Adrenal gland (tissue), 9 donors: ENCODE measurements at regions not wholly inside any gene's neighbourhood (a gene's known extent, or its start where the extent isn't known, plus 50 kb on each side); places are given as distances from the start of the nearest gene placed in this dataset.

Source experiments
- DNase-seq, 7 donors: peaks; one replicate each; pipeline ENCODE4 v3.0.0-alpha.2; 2019 to 2020
- H3K27ac ChIP-seq, 5 donors: fragments of 200-600 bp; sonication (generic) in 4 of 5; 1 replicate in 3 of 5; 2 replicates in 2 of 5; pipeline versions ENCODE4 v1.5.1 to v1.8.0; 2016 to 2020; ENCODE audit warnings: mild to moderate bottlenecking in 1 of 5
- H3K27me3 ChIP-seq: fragments of 200-600 bp; 2 replicates; pipeline ENCODE4 v1.8.0; 2021
- H3K36me3 ChIP-seq, 2 donors: fragments of 200-600 bp; replicated peaks in 1 of 2; 1 replicate in 1 of 2; 2 replicates in 1 of 2; pipeline versions ENCODE4 v1.5.1 to v1.8.0; 2018 to 2022
- H3K4me1 ChIP-seq, 2 donors: fragments of 200-600 bp; replicated peaks in 1 of 2; 1 replicate in 1 of 2; 2 replicates in 1 of 2; pipeline versions ENCODE4 v1.5.1 to v1.8.0; 2018 to 2021
- H3K4me3 ChIP-seq, 4 donors: fragments of 200-600 bp; sonication (generic) in 3 of 4; one replicate each; pipeline ENCODE4 v1.5.1; 2016 to 2018
- H3K9me3 ChIP-seq, 3 donors: fragments of 200-600 bp; sonication (generic) in 1 of 3; replicated peaks in 1 of 3; 1 replicate in 2 of 3; 2 replicates in 1 of 3; pipeline versions ENCODE4 v1.5.1 to v1.8.0; 2016 to 2021
- POLR2A ChIP-seq, 2 donors: fragments of 450-650 bp; IDR thresholded peaks; one replicate each; pipeline ENCODE4 v1.6.1; 2017; ENCODE audit warnings: antibody characterized with exemption in 2 of 2, mild to moderate bottlenecking in 2 of 2, moderate library complexity in 1 of 2
- WGBS, 4 donors: extraction: QIAGEN DNeasy Blood & Tissue Kit in 2 of 4; methylation state at CpG; one replicate each; pipeline versions ENCODE4 v1.1.5 to v1.1.7; 2013 to 2017; 5-methylcytosine and 5-hydroxymethylcytosine counted together
- intact Hi-C, 2 donors: fragments of 100-400 bp; cut with DNase I; formaldehyde crosslinking; loops; one replicate each; pipeline versions ENCODE4 v1.14.1 to v1.15.0; 2022 to 2023
- TF ChIP-seq, protein P1 (sequence below), 6 experiments: fragments of 450-650 bp in 4 of 6; fragments of 200-600 bp in 2 of 6; sonication (generic) in 1 of 6; IDR thresholded peaks; 1 replicate in 5 of 6; 2 replicates in 1 of 6; pipeline versions ENCODE4 v1.5.1 to v1.8.0; 2016 to 2021; ENCODE audit warnings: antibody characterized with exemption in 6 of 6, mild to moderate bottlenecking in 2 of 6, moderate library complexity in 1 of 6
- donor health status: healthy with polysubstance abuse.
- donor health status: Bipolar disorder and iron deficiency.
- donor health status: DM: yes; HTN: yes; CAD: no.
- donor health status: DM: no; HTN: no; CAD: no.
- donor health status: DM: no; HTN: no; CAD: no.

DNA sequence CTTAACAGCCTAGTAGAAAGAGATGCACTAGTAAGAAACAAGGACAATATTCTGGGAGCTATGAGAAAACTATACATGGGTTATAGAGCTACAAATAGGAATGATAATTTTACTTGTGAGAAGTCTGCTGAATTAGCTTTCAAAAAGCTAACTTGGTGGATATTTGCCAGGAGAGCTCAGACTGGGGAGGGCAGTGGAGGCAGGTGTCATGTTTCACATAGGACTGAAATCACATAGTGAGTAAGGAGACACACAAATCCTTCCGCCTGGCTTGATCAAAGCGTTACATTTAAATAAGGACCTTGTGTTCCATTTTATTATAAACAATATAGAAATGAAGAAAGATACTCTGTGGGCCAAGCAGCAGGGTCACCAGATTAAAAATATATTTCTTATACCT lies 235.0 kb downstream of the ISL1 start:
- Histone ChIP-seq H3K9me3 (no peaks in the 10 kb centered on the region), H3K27ac (no peak overlapping the region), H3K36me3 (no peaks in the 10 kb centered on the region), H3K27me3 (no peaks in the 10 kb centered on the region), H3K4me3 (no peak overlapping the region), H3K4me1 (no peaks in the 10 kb centered on the region)
- WGBS, 4 donors = 74 to 77% (median 74%) methylated on average over 2 of the region's 2 CpGs
- no peak for TF ChIP-seq POLR2A (IDR thresholded peaks at IDR 0.05)
- TF ChIP-seq, protein P1, sequence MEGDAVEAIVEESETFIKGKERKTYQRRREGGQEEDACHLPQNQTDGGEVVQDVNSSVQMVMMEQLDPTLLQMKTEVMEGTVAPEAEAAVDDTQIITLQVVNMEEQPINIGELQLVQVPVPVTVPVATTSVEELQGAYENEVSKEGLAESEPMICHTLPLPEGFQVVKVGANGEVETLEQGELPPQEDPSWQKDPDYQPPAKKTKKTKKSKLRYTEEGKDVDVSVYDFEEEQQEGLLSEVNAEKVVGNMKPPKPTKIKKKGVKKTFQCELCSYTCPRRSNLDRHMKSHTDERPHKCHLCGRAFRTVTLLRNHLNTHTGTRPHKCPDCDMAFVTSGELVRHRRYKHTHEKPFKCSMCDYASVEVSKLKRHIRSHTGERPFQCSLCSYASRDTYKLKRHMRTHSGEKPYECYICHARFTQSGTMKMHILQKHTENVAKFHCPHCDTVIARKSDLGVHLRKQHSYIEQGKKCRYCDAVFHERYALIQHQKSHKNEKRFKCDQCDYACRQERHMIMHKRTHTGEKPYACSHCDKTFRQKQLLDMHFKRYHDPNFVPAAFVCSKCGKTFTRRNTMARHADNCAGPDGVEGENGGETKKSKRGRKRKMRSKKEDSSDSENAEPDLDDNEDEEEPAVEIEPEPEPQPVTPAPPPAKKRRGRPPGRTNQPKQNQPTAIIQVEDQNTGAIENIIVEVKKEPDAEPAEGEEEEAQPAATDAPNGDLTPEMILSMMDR (IDR thresholded peaks at IDR 0.05) = no peak
- no peak for DNase-seq
- intact Hi-C loops = no loop called here

DNA sequence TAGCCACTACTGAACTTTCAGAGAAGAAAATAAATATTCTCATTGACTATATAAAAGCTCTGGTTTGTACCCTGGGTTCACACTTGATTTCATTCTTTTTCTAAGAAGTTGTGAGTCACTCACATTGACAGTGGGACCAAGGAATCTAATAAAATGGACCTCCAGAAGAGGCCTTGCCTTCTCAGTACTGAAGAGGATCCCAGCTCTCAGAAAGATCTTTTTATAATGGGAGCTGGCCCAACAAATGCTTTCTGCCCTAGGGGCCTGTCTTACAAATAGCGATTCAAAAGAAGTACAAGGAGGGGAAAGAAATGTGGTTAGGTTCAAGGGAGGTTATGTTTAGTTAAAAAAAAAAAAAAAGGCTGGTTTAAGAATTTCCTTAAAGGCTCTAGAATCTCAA lies 237.9 kb downstream of the ISL1 start:
- TF ChIP-seq, protein P1 (IDR thresholded peaks at IDR 0.05) = no peak
- no peak for TF ChIP-seq POLR2A (IDR thresholded peaks at IDR 0.05)
- no peaks in the 10 kb centered on the region for H3K9me3 ChIP-seq
- no peaks in the 10 kb centered on the region for H3K4me1 ChIP-seq
- no peaks in the 10 kb centered on the region for H3K36me3 ChIP-seq
- WGBS, 4 donors = 16 to 35% (median 23%) methylated on average over 1 of the region's 1 CpG
- no peak overlapping the region for H3K27ac ChIP-seq
- H3K27me3 ChIP-seq = no peaks in the 10 kb centered on the region
- intact Hi-C loops = no loop called here
- H3K4me3 ChIP-seq = no peak overlapping the region
- no peak for DNase-seq

DNA sequence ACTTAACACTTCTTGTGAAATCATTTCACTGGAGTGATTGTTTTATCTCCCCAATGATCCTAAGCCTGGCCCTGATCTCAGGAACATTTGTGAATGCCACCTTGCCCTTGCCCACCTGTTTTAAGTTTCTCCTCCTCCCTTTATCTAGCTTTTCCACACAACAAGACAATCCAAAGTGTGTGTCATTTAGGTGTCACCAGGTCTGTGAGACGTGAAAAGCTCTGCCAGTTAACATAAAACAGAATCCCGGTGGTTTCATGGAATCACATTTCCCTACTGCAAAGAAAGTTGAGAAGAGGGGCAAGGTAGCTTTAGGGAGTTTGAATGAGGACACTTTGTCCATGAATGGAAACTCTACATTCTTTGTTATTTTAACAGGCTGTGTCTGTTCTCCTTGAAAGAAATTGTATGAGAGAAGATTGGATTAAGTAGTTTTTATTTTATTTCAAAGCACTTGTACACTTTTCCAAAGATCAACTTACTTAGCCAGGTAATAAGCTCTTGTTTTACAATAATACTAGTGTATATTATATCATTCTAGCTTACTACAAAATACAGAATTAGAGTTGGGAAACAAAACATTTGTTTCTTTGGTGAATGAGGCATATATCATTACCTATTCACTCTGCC lies 239.0 kb downstream of the ISL1 start:
- no peaks in the 10 kb centered on the region for H3K36me3 ChIP-seq
- intact Hi-C loops = no loop called here
- no peaks in the 10 kb centered on the region for H3K27me3 ChIP-seq
- H3K27ac ChIP-seq = no peak overlapping the region
- TF ChIP-seq, protein P1 (IDR thresholded peaks at IDR 0.05) = no peak
- no peak for TF ChIP-seq POLR2A (IDR thresholded peaks at IDR 0.05)
- H3K4me3 ChIP-seq = no peak overlapping the region
- WGBS, 4 donors = 36 to 39% (median 38%) methylated on average over 2 of the region's 2 CpGs
- no peaks in the 10 kb centered on the region for H3K9me3 ChIP-seq
- DNase-seq = no peak
- no peaks in the 10 kb centered on the region for H3K4me1 ChIP-seq

DNA sequence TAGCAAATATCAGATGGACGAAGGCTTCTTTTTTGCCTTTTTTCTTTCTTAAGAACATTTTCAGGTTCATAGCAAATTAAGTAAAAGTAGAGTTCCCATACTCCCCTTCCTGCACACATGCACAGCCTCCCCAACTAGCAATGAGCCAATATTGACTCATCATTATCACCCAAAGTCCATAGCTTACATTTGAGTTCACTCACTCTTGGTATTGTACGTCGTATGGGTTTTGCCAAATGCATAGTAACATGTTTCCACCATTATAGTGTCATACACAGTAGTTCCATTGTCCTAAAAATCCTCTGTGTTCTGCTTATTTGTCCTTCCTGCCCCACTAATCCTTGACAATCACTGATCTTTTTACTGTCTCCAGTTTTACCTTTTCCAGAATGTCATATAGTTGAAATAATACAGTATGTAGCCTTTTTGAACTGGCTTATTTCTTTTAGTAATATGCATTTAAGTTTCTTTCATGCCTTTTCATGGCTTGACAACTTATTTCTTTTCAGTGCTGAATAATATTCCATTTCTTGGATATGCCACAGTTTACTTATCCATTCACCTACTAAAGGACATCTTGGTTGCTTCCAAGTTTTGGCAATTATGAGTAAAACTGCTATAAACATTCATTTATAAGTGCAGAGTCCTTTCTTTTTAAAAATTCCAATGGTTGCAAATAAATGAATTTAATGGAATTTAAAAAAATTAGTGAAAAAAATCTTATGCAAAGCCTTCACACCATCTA lies 242.1 kb downstream of the ISL1 start:
- no peak for TF ChIP-seq POLR2A (IDR thresholded peaks at IDR 0.05)
- TF ChIP-seq, protein P1 (IDR thresholded peaks at IDR 0.05) = no peak
- 80 to 89% (median 85%) methylated on average over 3 of the region's 3 CpGs for WGBS, 4 donors
- no peaks in the 10 kb centered on the region for H3K9me3 ChIP-seq
- intact Hi-C loops = no loop called here
- no peaks in the 10 kb centered on the region for H3K27me3 ChIP-seq
- no peaks in the 10 kb centered on the region for H3K36me3 ChIP-seq
- H3K27ac ChIP-seq = no peak overlapping the region
- H3K4me1 ChIP-seq = no peaks in the 10 kb centered on the region
- DNase-seq = no peak
- no peak overlapping the region for H3K4me3 ChIP-seq
